HCT116 (cell line): ENCODE measurements at regions not wholly inside any gene's neighbourhood (a gene's known extent, or its start where the extent isn't known, plus 50 kb on each side); places are given as distances from the start of the nearest gene placed in this dataset.

Experiments
- ATAC-seq: fragments of 200-7000 bp; cut with Tn5 transposase; 2 replicates; pipeline ENCODE4 v1.9.1; 2020; ENCODE audit warnings: mild to moderate bottlenecking, moderate library complexity
- BruUV-seq: library from RNA; stranded (reverse); fragments of 400-500 nt; replicated peaks from 2 replicates; lab custom pipeline; 2021; lab: Mats Ljungman, UMichigan
- CTCF ChIA-PET: fragments of 300-600 bp; sonication (Branson Sonifier 250); formaldehyde crosslinking; loops from one replicate; lab custom pipeline; 2021; ENCODE audit warnings: antibody characterized with exemption; lab: Charles Lee
- POLR2A ChIA-PET: fragments of 300-600, 350-600 bp; sonication (Branson Sonifier 250); formaldehyde crosslinking; loops from one replicate; lab custom pipeline; 2021; ENCODE audit warnings: antibody characterized with exemption; lab: Charles Lee
- RAD21 ChIA-PET, 2 experiments: fragments of 300-600 bp; sonication (Branson Sonifier 250); formaldehyde crosslinking; loops; one replicate each; lab custom pipeline; 2023; ENCODE audit warnings: low total read pairs in 2 of 2; ENCODE audit not compliant: uncharacterized antibody in 2 of 2, unreplicated experiment in 2 of 2, low non-redundant PET in 1 of 2; lab: Charles Lee
- DNase-seq: peaks from one replicate; pipeline ENCODE4 v3.0.0-alpha.2; 2010; ENCODE audit warnings: low read depth, low spot score
- H2AFZ ChIP-seq: fragments of 200-600 bp; shearing (Covaris generic), sonication (generic); 2 replicates; pipeline ENCODE4 v1.6.1; 2017; ENCODE audit warnings: low read depth, mixed run types, mixed read lengths, antibody characterized with exemption, low read length; ENCODE audit not compliant: poor library complexity, severe bottlenecking
- H3K27ac ChIP-seq: 2 replicates; pipeline ENCODE4 v1.5.1; 2012; ENCODE audit warnings: low read depth, low read length
- H3K27me3 ChIP-seq: fragments of 200-600 bp; sonication (generic); 2 replicates; pipeline ENCODE4 v1.6.1; 2016; ENCODE audit warnings: mixed run types, low read length, mixed read lengths; ENCODE audit not compliant: insufficient read depth
- H3K36me3 ChIP-seq, 2 experiments: fragments of 200-500 bp in 1 of 2; fragments of 200-600 bp in 1 of 2; sonication (Bioruptor generic) in 1 of 2; sonication (generic) in 1 of 2; 2 replicates each; pipeline versions ENCODE4 v1.5.1 to v1.6.1; 2014 to 2016; ENCODE audit warnings: low read length in 2 of 2, inconsistent platforms in 1 of 2, mixed read lengths in 1 of 2, mixed run types in 1 of 2; ENCODE audit not compliant: insufficient read depth in 2 of 2, control insufficient read depth in 1 of 2
- H3K4me1 ChIP-seq, 2 experiments: fragments of 200-600 bp in 1 of 2; sonication (generic) in 1 of 2; 2 replicates each; pipeline versions ENCODE4 v1.5.1 to v1.6.1; 2012 to 2017; ENCODE audit warnings: low read length in 2 of 2, inconsistent platforms in 1 of 2, mild to moderate bottlenecking in 1 of 2, mixed read lengths in 1 of 2, mixed run types in 1 of 2, moderate library complexity in 1 of 2; ENCODE audit not compliant: insufficient read depth in 2 of 2, control insufficient read depth in 1 of 2
- H3K4me2 ChIP-seq: fragments of 200-600 bp; sonication (generic); 2 replicates; pipeline ENCODE4 v1.6.1; 2017; ENCODE audit warnings: mixed run types, low read length, mixed read lengths
- H3K4me3 ChIP-seq, 2 experiments: fragments of 200-600 bp in 1 of 2; sonication (generic) in 1 of 2; replicated peaks in 1 of 2; 2 replicates each; pipeline ENCODE4 v1.5.1; 2011 to 2016; ENCODE audit warnings: low read length in 2 of 2, control low read depth in 1 of 2, low read depth in 1 of 2, mild to moderate bottlenecking in 1 of 2, mixed read lengths in 1 of 2, mixed run types in 1 of 2
- H3K79me2 ChIP-seq: fragments of 200-600 bp; sonication (generic); 2 replicates; pipeline ENCODE4 v1.6.1; 2017; ENCODE audit warnings: mild to moderate bottlenecking, mixed run types, low read length, moderate library complexity, mixed read lengths; ENCODE audit not compliant: insufficient read depth
- H3K9ac ChIP-seq: fragments of 200-600 bp; sonication (generic); 2 replicates; pipeline ENCODE4 v1.6.1; 2016; ENCODE audit warnings: low read length, mixed read lengths
- H3K9me2 ChIP-seq: fragments of 200-600 bp; sonication (generic), shearing (Covaris generic); 2 replicates; pipeline ENCODE4 v1.6.1; 2017; ENCODE audit warnings: mixed run types, mild to moderate bottlenecking, moderate library complexity; ENCODE audit not compliant: insufficient read depth
- H3K9me3 ChIP-seq, 2 experiments: fragments of 200-500 bp in 1 of 2; fragments of 200-600 bp in 1 of 2; sonication (Bioruptor generic) in 1 of 2; sonication (generic) in 1 of 2; 2 replicates each; pipeline ENCODE4 v1.6.1; 2014 to 2017; ENCODE audit warnings: low read length in 2 of 2, mixed read lengths in 2 of 2, inconsistent platforms in 1 of 2, low read depth in 1 of 2, mild to moderate bottlenecking in 1 of 2, mixed run types in 1 of 2, moderate library complexity in 1 of 2; ENCODE audit not compliant: control insufficient read depth in 1 of 2, insufficient read depth in 1 of 2
- H4K20me1 ChIP-seq: fragments of 200-600 bp; sonication (generic), shearing (Covaris generic); 2 replicates; pipeline ENCODE4 v1.6.1; 2017; ENCODE audit warnings: mixed run types, mild to moderate bottlenecking, moderate library complexity; ENCODE audit not compliant: insufficient read depth
- ATF3 ChIP-seq: IDR thresholded peaks from 2 replicates; pipeline ENCODE4 v1.6.1; 2012
- CTCF ChIP-seq, 3 experiments: fragments of 200-600 bp in 1 of 3; sonication (generic) in 1 of 3; IDR thresholded peaks in 2 of 3; conservative IDR thresholded peaks in 1 of 3; 2 replicates each; pipeline ENCODE4 v1.5.1; 2012 to 2017; ENCODE audit warnings: low read depth in 2 of 3, low read length in 2 of 3, antibody characterized with exemption in 1 of 3, borderline replicate concordance in 1 of 3, control low read depth in 1 of 3, mild to moderate bottlenecking in 1 of 3, mixed read lengths in 1 of 3, mixed run types in 1 of 3, moderate library complexity in 1 of 3; ENCODE audit not compliant: insufficient read depth in 1 of 3
- EGR1 ChIP-seq: IDR thresholded peaks from 2 replicates; pipeline ENCODE4 v1.6.1; 2012; ENCODE audit warnings: low read depth
- ELF1 ChIP-seq: IDR thresholded peaks from 2 replicates; pipeline ENCODE4 v1.6.1; 2012; ENCODE audit warnings: low read depth, borderline replicate concordance
- EZH2 ChIP-seq: fragments of 200-600 bp; sonication (generic); IDR thresholded peaks from 2 replicates; pipeline ENCODE4 v1.6.1; 2017; ENCODE audit warnings: antibody characterized with exemption, mixed run types
- MAX ChIP-seq: IDR thresholded peaks from 2 replicates; pipeline ENCODE4 v1.6.1; 2012
- POLR2AphosphoS5 ChIP-seq: IDR thresholded peaks from 2 replicates; pipeline ENCODE4 v1.6.1; 2011; ENCODE audit warnings: mild to moderate bottlenecking, low read depth, low read length, moderate library complexity
- RAD21 ChIP-seq: IDR thresholded peaks from 2 replicates; pipeline ENCODE4 v1.6.1; 2012; ENCODE audit warnings: low read depth, mild to moderate bottlenecking
- REST ChIP-seq: IDR thresholded peaks from 2 replicates; pipeline ENCODE4 v1.6.1; 2012; ENCODE audit warnings: low read depth
- SIN3A ChIP-seq: IDR thresholded peaks from 2 replicates; pipeline ENCODE4 v1.6.1; 2012; ENCODE audit warnings: low read depth
- SP1 ChIP-seq: IDR thresholded peaks from 2 replicates; pipeline ENCODE4 v1.6.1; 2012; ENCODE audit warnings: low read depth
- SRF ChIP-seq: IDR thresholded peaks from 2 replicates; pipeline ENCODE4 v1.6.1; 2012; ENCODE audit warnings: low read depth
- YY1 ChIP-seq: IDR thresholded peaks from 2 replicates; pipeline ENCODE4 v1.6.1; 2011; ENCODE audit warnings: low read length, low read depth, moderate library complexity, mild to moderate bottlenecking; ENCODE audit not compliant: insufficient replicate concordance; ENCODE audit errors: extremely low read depth
- ZBTB33 ChIP-seq: IDR thresholded peaks from 2 replicates; pipeline ENCODE4 v1.6.1; 2011; ENCODE audit warnings: mild to moderate bottlenecking, low read length, moderate library complexity; ENCODE audit not compliant: insufficient replicate concordance; ENCODE audit errors: extremely low read depth
- ZNF274 ChIP-seq: fragments of 200-500 bp; sonication (Bioruptor generic); IDR thresholded peaks from 2 replicates; pipeline ENCODE4 v1.6.1; 2014; ENCODE audit warnings: mild to moderate bottlenecking, low read depth, low read length, inconsistent platforms
- intact Hi-C: fragments of 100-400 bp; cut with micrococcal nuclease; formaldehyde crosslinking; loops from 2 replicates; pipeline ENCODE4 v1.10.0; 2022

- TF ChIP-seq EZH2 (no peak), RAD21 (no peak), ATF3 (no peak), SIN3A (no peak), EGR1 (no peak)
Measured at GRCh38 chr6:8238773-8239683, 136.7 kb upstream of the EEF1E1 start (continued).

GRCh38 chr6:8237668-8238067 lies 135.3 kb upstream of the EEF1E1 start:
- POLR2A ChIA-PET, result no interaction called here
- CTCF ChIA-PET, result no interaction called here
- H3K4me1 ChIP-seq, result no peaks in the 10 kb centered on the region
- H3K9ac ChIP-seq, result no peak overlapping the region
- no peaks in the 10 kb centered on the region for H3K79me2 ChIP-seq
- TF ChIP-seq ZNF274 (no peak), EZH2 (no peak), SIN3A (no peak), CTCF (IDR thresholded peaks at IDR 0.05 in 2 of 3, conservative IDR thresholded peaks at IDR 0.05 in 1 of 3; ENCODE audit: borderline replicate concordance in 1 of 3, insufficient read depth in 1 of 3, low read depth in 2 of 3, low read length in 2 of 3) (no peak), YY1 (no peak), ZBTB33 (no peak), SRF (no peak), MAX (no peak), POLR2AphosphoS5 (no peak), REST (no peak), SP1 (no peak), ELF1 (no peak), RAD21 (no peak)
- H4K20me1 ChIP-seq, result no peaks in the 10 kb centered on the region
- no peak overlapping the region for H3K27ac ChIP-seq
- H3K27me3 ChIP-seq, result peaks cover 28% of the 10 kb centered on the region
- DNase-seq (no peak), ATAC-seq (no peak)
- H3K9me2 ChIP-seq, result no peaks in the 10 kb centered on the region
- RAD21 ChIA-PET, result no interaction called here
- H2AFZ ChIP-seq, result no peak overlapping the region
- H3K36me3 ChIP-seq, result no peaks in the 10 kb centered on the region
- H3K4me3 ChIP-seq, result no peak overlapping the region
- no peaks in the 10 kb centered on the region for H3K9me3 ChIP-seq
- BruUV-seq, result no TSS peak
- intact Hi-C loops, result no loop called here
- no peak overlapping the region for H3K4me2 ChIP-seq
